ENCODE measurements at regions not wholly inside any gene's neighbourhood (a gene's known extent, or its start where the extent isn't known, plus 50 kb on each side); places are given as distances from the start of the nearest gene placed in this dataset.
A peak's percentile ranks its signal among the peaks of the same experiment; 100 is the strongest.

GRCh38 chr5:68960961-68961360, 132.9 kb upstream of the SLC30A5 start:
- intact Hi-C loops (cut with DNase I, micrococcal nuclease), result loop anchor here in 1 of 2 experiments (5.0 kb wide), 1 partner anchor 674 kb away; no protein-coding TSS in a partner anchor
- peaks cover 2% of the 10 kb centered on the region for H3K4me1 Mint-ChIP-seq
- H3K4me3 Mint-ChIP-seq, result no peak overlapping the region
- POLR2A ChIA-PET, result no interaction called here
- no peak overlapping the region for H3K27ac Mint-ChIP-seq
- no peaks in the 10 kb centered on the region for H3K9me3 Mint-ChIP-seq (ENCODE audit: low read depth)
- CTCF ChIA-PET, result no interaction called here
- no peaks in the 10 kb centered on the region for H3K36me3 Mint-ChIP-seq (ENCODE audit: low read depth)
- no peaks in the 10 kb centered on the region for H3K27me3 Mint-ChIP-seq
- DNase-seq, result no peak
- ATAC-seq, result no peak

GRCh38 chr5:68961762-68962161, 132.1 kb upstream of the SLC30A5 start:
- H3K4me1 Mint-ChIP-seq, result peaks cover 2% of the 10 kb centered on the region
- ATAC-seq (no peak), DNase-seq (no peak)
- no peak overlapping the region for H3K4me3 Mint-ChIP-seq
- no peaks in the 10 kb centered on the region for H3K27me3 Mint-ChIP-seq
- H3K9me3 Mint-ChIP-seq (ENCODE audit: low read depth), result no peaks in the 10 kb centered on the region
- CTCF ChIA-PET, result no interaction called here
- POLR2A ChIA-PET, result no interaction called here
- H3K36me3 Mint-ChIP-seq (ENCODE audit: low read depth), result no peaks in the 10 kb centered on the region
- no peak overlapping the region for H3K27ac Mint-ChIP-seq
- intact Hi-C loops (cut with DNase I, micrococcal nuclease), result loop anchor here in 1 of 2 experiments (5.0 kb wide), 1 partner anchor 674 kb away; no protein-coding TSS in a partner anchor

GRCh38 chr5:68962757-68963484, 130.9 kb upstream of the SLC30A5 start:
- no peaks in the 10 kb centered on the region for H3K9me3 Mint-ChIP-seq (ENCODE audit: low read depth)
- ChIA-PET CTCF (no interaction called here), POLR2A (no interaction called here)
- H3K27ac Mint-ChIP-seq, result no peak overlapping the region
- DNase-seq (peak; percentile 34), ATAC-seq (no peak)
- H3K36me3 Mint-ChIP-seq (ENCODE audit: low read depth), result no peaks in the 10 kb centered on the region
- no peak overlapping the region for H3K4me3 Mint-ChIP-seq
- H3K4me1 Mint-ChIP-seq, result peaks cover 2% of the 10 kb centered on the region
- intact Hi-C loops (cut with DNase I, micrococcal nuclease), result loop anchor here in 1 of 2 experiments (5.0 kb wide), 1 partner anchor 676 kb away; no protein-coding TSS in a partner anchor
- no peaks in the 10 kb centered on the region for H3K27me3 Mint-ChIP-seq

GRCh38 chr5:68964679-68965078, 129.1 kb upstream of the SLC30A5 start:
- POLR2A ChIA-PET, result no interaction called here
- Mint-ChIP-seq H3K4me3 (no peak overlapping the region), H3K27me3 (no peaks in the 10 kb centered on the region), H3K9me3 (ENCODE audit: low read depth) (no peaks in the 10 kb centered on the region), H3K4me1 (peaks cover 2% of the 10 kb centered on the region), H3K27ac (no peak overlapping the region), H3K36me3 (ENCODE audit: low read depth) (no peaks in the 10 kb centered on the region)
- CTCF ChIA-PET, result no interaction called here
- ATAC-seq (no peak), DNase-seq (no peak)
- intact Hi-C loops (cut with DNase I, micrococcal nuclease), result loop anchor here in 1 of 2 experiments (5.0 kb wide), 1 partner anchor 677 kb away; no protein-coding TSS in a partner anchor

GRCh38 chr5:68965926-68966325, 127.9 kb upstream of the SLC30A5 start:
- Mint-ChIP-seq H3K4me3 (no peak overlapping the region), H3K27me3 (peaks cover 2% of the 10 kb centered on the region), H3K27ac (no peak overlapping the region), H3K9me3 (ENCODE audit: low read depth) (no peaks in the 10 kb centered on the region), H3K4me1 (peaks cover 2% of the 10 kb centered on the region), H3K36me3 (ENCODE audit: low read depth) (no peaks in the 10 kb centered on the region)
- CTCF ChIA-PET, result no interaction called here
- no peak for ATAC-seq
- no peak for DNase-seq
- intact Hi-C loops (cut with DNase I, micrococcal nuclease), result no loop called here
- POLR2A ChIA-PET, result no interaction called here

GRCh38 chr5:68966596-68966995, 127.2 kb upstream of the SLC30A5 start:
- ATAC-seq (no peak), DNase-seq (no peak)
- Mint-ChIP-seq H3K4me1 (peaks cover 2% of the 10 kb centered on the region), H3K9me3 (ENCODE audit: low read depth) (no peaks in the 10 kb centered on the region), H3K27me3 (peaks cover 4% of the 10 kb centered on the region), H3K27ac (no peak overlapping the region), H3K4me3 (no peak overlapping the region), H3K36me3 (ENCODE audit: low read depth) (no peaks in the 10 kb centered on the region)
- CTCF ChIA-PET, result no interaction called here
- intact Hi-C loops (cut with DNase I, micrococcal nuclease), result no loop called here
- POLR2A ChIA-PET, result no interaction called here

- ChIA-PET CTCF (interaction anchor here (2.7 kb wide), 1 partner anchor 14 kb away, joined by 7 read pairs; no protein-coding TSS in a partner anchor), POLR2A (no interaction called here)
- peaks cover 4% of the 10 kb centered on the region for H3K27me3 Mint-ChIP-seq
- DNase-seq (no peak), ATAC-seq (no peak)
- no peak overlapping the region for H3K27ac Mint-ChIP-seq
- no peaks in the 10 kb centered on the region for H3K4me1 Mint-ChIP-seq
- no peaks in the 10 kb centered on the region for H3K36me3 Mint-ChIP-seq (ENCODE audit: low read depth)
- no peaks in the 10 kb centered on the region for H3K9me3 Mint-ChIP-seq (ENCODE audit: low read depth)
- intact Hi-C loops (cut with DNase I, micrococcal nuclease), result no loop called here
- no peak overlapping the region for H3K4me3 Mint-ChIP-seq
Observed at GRCh38 chr5:68968429-68968828, 125.4 kb upstream of the SLC30A5 start.

- H3K9me3 Mint-ChIP-seq (ENCODE audit: low read depth), result peaks cover under 1% of the 10 kb centered on the region
- peaks cover under 1% of the 10 kb centered on the region for H3K36me3 Mint-ChIP-seq (ENCODE audit: low read depth)
- no peaks in the 10 kb centered on the region for H3K4me1 Mint-ChIP-seq
- H3K4me3 Mint-ChIP-seq, result no peak overlapping the region
- intact Hi-C loops (cut with DNase I, micrococcal nuclease), result no loop called here
- H3K27me3 Mint-ChIP-seq, result peaks cover 4% of the 10 kb centered on the region
- ChIA-PET POLR2A (no interaction called here), CTCF (interaction anchor here (0.6 to 1.7 kb wide), 9 partner anchors 10 to 1630 kb away, joined by 3 to 4 read pairs (median 3); no protein-coding TSS in a partner anchor)
- ATAC-seq (no peak), DNase-seq (no peak)
- no peak overlapping the region for H3K27ac Mint-ChIP-seq
Observed at GRCh38 chr5:68970617-68971016, 123.2 kb upstream of the SLC30A5 start.

GRCh38 chr5:68973696-68974095, 120.1 kb upstream of the SLC30A5 start:
- Mint-ChIP-seq H3K27me3 (peaks cover 5% of the 10 kb centered on the region), H3K4me1 (no peaks in the 10 kb centered on the region), H3K4me3 (no peak overlapping the region), H3K27ac (no peak overlapping the region), H3K9me3 (ENCODE audit: low read depth) (peaks cover 10% of the 10 kb centered on the region), H3K36me3 (ENCODE audit: low read depth) (peaks cover 2% of the 10 kb centered on the region)
- ChIA-PET POLR2A (no interaction called here), CTCF (no interaction called here)
- ATAC-seq, result no peak
- no peak for DNase-seq
- intact Hi-C loops (cut with DNase I, micrococcal nuclease), result no loop called here

- Mint-ChIP-seq H3K9me3 (ENCODE audit: low read depth) (peaks cover 2% of the 10 kb centered on the region), H3K4me3 (no peak overlapping the region), H3K27me3 (peaks cover 5% of the 10 kb centered on the region), H3K4me1 (no peaks in the 10 kb centered on the region), H3K27ac (no peak overlapping the region), H3K36me3 (ENCODE audit: low read depth) (no peaks in the 10 kb centered on the region)
- POLR2A ChIA-PET, result interaction anchor here (0.7 kb wide), 1 partner anchor 741 kb away, joined by 3 read pairs; no protein-coding TSS in a partner anchor
- ATAC-seq, result no peak
- DNase-seq, result no peak
- CTCF ChIA-PET, result interaction anchor here (0.6 to 1.2 kb wide), 3 partner anchors 19 to 1826 kb away, joined by 3 to 5 read pairs (median 4); no protein-coding TSS in a partner anchor
- intact Hi-C loops (cut with DNase I, micrococcal nuclease), result no loop called here
Observed at GRCh38 chr5:68983043-68983442, 110.8 kb upstream of the SLC30A5 start.

GRCh38 chr5:68983959-68984358, 109.9 kb upstream of the SLC30A5 start:
- intact Hi-C loops (cut with DNase I, micrococcal nuclease), result no loop called here
- ATAC-seq, result no peak
- CTCF ChIA-PET, result interaction anchor here (0.6 kb wide), 1 partner anchor 424 kb away, joined by 3 read pairs; no protein-coding TSS in a partner anchor
- Mint-ChIP-seq H3K4me3 (no peak overlapping the region), H3K9me3 (ENCODE audit: low read depth) (no peaks in the 10 kb centered on the region), H3K36me3 (ENCODE audit: low read depth) (no peaks in the 10 kb centered on the region), H3K27me3 (peaks cover 3% of the 10 kb centered on the region), H3K27ac (no peak overlapping the region), H3K4me1 (no peaks in the 10 kb centered on the region)
- POLR2A ChIA-PET, result no interaction called here
- DNase-seq, result no peak

- H3K4me1 Mint-ChIP-seq, result peaks cover 7% of the 10 kb centered on the region
- no peaks in the 10 kb centered on the region for H3K36me3 Mint-ChIP-seq (ENCODE audit: low read depth)
- CTCF ChIA-PET, result no interaction called here
- POLR2A ChIA-PET, result no interaction called here
- H3K27me3 Mint-ChIP-seq, result peaks cover 3% of the 10 kb centered on the region
- no peaks in the 10 kb centered on the region for H3K9me3 Mint-ChIP-seq (ENCODE audit: low read depth)
- H3K27ac Mint-ChIP-seq, result no peak overlapping the region
- no peak overlapping the region for H3K4me3 Mint-ChIP-seq
- no peak for DNase-seq
- intact Hi-C loops (cut with DNase I, micrococcal nuclease), result no loop called here
- ATAC-seq, result no peak
Observed at GRCh38 chr5:68991279-68992084, 102.3 kb upstream of the SLC30A5 start.
